IMR-90 (cell line): ENCODE measurements at regions not wholly inside any gene's neighbourhood (a gene's known extent, or its start where the extent isn't known, plus 50 kb on each side); places are given as distances from the start of the nearest gene placed in this dataset.

Source experiments
- ATAC-seq: fragments of 200-7000 bp; cut with Tn5 transposase; 2 replicates; pipeline ENCODE4 v1.9.1; 2020; ENCODE audit warnings: low read depth, mild to moderate bottlenecking, moderate library complexity
- BruUV-seq: library from RNA; stranded (reverse); fragments of 400-500 nt; replicated peaks from 2 replicates; lab custom pipeline; 2021; lab: Mats Ljungman, UMichigan
- CTCF ChIA-PET: fragments of 300-600 bp; formaldehyde crosslinking; extraction: SDS; loops from one replicate; lab custom pipeline; 2021; ENCODE audit warnings: antibody characterized with exemption; lab: Yijun Ruan, JAX
- POLR2A ChIA-PET: fragments of 300-600 bp; sonication (Branson Sonifier 250); formaldehyde crosslinking; loops from one replicate; lab custom pipeline; 2022; ENCODE audit warnings: antibody characterized with exemption; ENCODE audit not compliant: unreplicated experiment; lab: Charles Lee
- DNase-seq: peaks from one replicate; pipeline ENCODE4 v3.0.0; 2013
- H2AFZ ChIP-seq: replicated peaks from 2 replicates; pipeline ENCODE3; 2013; ENCODE audit warnings: low read length, mild to moderate bottlenecking; ENCODE audit not compliant: poor library complexity
- H2AK5ac ChIP-seq: 2 replicates; pipeline ENCODE4 v1.6.1; 2013; ENCODE audit warnings: low read depth, low read length, inconsistent platforms
- H2AK9ac ChIP-seq: replicated peaks from 2 replicates; pipeline ENCODE3; 2013; ENCODE audit warnings: mild to moderate bottlenecking, low read depth, low read length, moderate library complexity; ENCODE audit not compliant: poor library complexity
- H2BK120ac ChIP-seq: 2 replicates; pipeline ENCODE4 v1.6.1; 2013; ENCODE audit warnings: low read depth, low read length, inconsistent platforms
- H2BK15ac ChIP-seq: 3 replicates; pipeline ENCODE4 v1.6.1; 2013; ENCODE audit warnings: low read depth, low read length, inconsistent platforms
- H2BK20ac ChIP-seq: 2 replicates; pipeline ENCODE4 v1.6.1; 2013; ENCODE audit warnings: low read depth, mild to moderate bottlenecking, inconsistent platforms, low read length, moderate library complexity
- H2BK5ac ChIP-seq: 2 replicates; pipeline ENCODE4 v1.6.1; 2013; ENCODE audit warnings: mild to moderate bottlenecking, low read depth, low read length, inconsistent platforms; ENCODE audit not compliant: poor library complexity, severe bottlenecking
- H3K14ac ChIP-seq: replicated peaks from 2 replicates; pipeline ENCODE4 v1.6.1; 2013; ENCODE audit warnings: low read depth, low read length, inconsistent platforms
- H3K18ac ChIP-seq: 2 replicates; pipeline ENCODE4 v1.6.1; 2013; ENCODE audit warnings: low read depth, low read length, control low read depth
- H3K23ac ChIP-seq: 2 replicates; pipeline ENCODE4 v1.6.1; 2013; ENCODE audit warnings: low read depth, low read length, inconsistent platforms
- H3K27ac ChIP-seq: 2 replicates; pipeline ENCODE4 v1.5.1; 2013; ENCODE audit warnings: mild to moderate bottlenecking, control low read depth, low read length; ENCODE audit not compliant: insufficient read depth
- H3K27me3 ChIP-seq: 2 replicates; pipeline ENCODE4 v1.6.1; 2013; ENCODE audit warnings: low read length; ENCODE audit not compliant: control insufficient read depth, insufficient read depth
- H3K36me3 ChIP-seq: 2 replicates; pipeline ENCODE4 v1.6.1; 2013; ENCODE audit warnings: low read length, mixed read lengths; ENCODE audit not compliant: control insufficient read depth, insufficient read depth
- H3K4ac ChIP-seq: 2 replicates; pipeline ENCODE4 v1.6.1; 2013; ENCODE audit warnings: low read depth, low read length, inconsistent platforms
- H3K4me1 ChIP-seq: 2 replicates; pipeline ENCODE4 v1.6.1; 2013; ENCODE audit warnings: low read length, mixed read lengths; ENCODE audit not compliant: control insufficient read depth, insufficient read depth
- H3K4me2 ChIP-seq: 2 replicates; pipeline ENCODE4 v1.6.1; 2013; ENCODE audit warnings: low read depth, mild to moderate bottlenecking, control low read depth, low read length, moderate library complexity
- H3K4me3 ChIP-seq: 2 replicates; pipeline ENCODE4 v1.5.1; 2013; ENCODE audit warnings: low read depth, mild to moderate bottlenecking, control low read depth, low read length, moderate library complexity; ENCODE audit not compliant: insufficient read depth
- H3K56ac ChIP-seq: 2 replicates; pipeline ENCODE4 v1.6.1; 2013; ENCODE audit warnings: low read length, inconsistent platforms; ENCODE audit not compliant: insufficient read depth; ENCODE audit errors: extremely low read depth
- H3K79me1 ChIP-seq, 2 experiments: 2 replicates each; pipeline ENCODE4 v1.6.1; 2013; ENCODE audit warnings: low read length in 2 of 2, inconsistent platforms in 1 of 2, low read depth in 1 of 2
- H3K9ac ChIP-seq: 2 replicates; pipeline ENCODE4 v1.6.1; 2013; ENCODE audit warnings: low read depth, low read length, control low read depth
- H3K9me1 ChIP-seq: 2 replicates; pipeline ENCODE4 v1.6.1; 2013; ENCODE audit warnings: low read length, inconsistent platforms; ENCODE audit not compliant: insufficient read depth
- H3K9me3 ChIP-seq: 2 replicates; pipeline ENCODE4 v1.6.1; 2013; ENCODE audit warnings: low read length; ENCODE audit not compliant: control insufficient read depth, insufficient read depth
- H4K20me1 ChIP-seq: 2 replicates; pipeline ENCODE4 v1.6.1; 2013; ENCODE audit warnings: low read length, inconsistent platforms; ENCODE audit not compliant: insufficient read depth
- H4K5ac ChIP-seq: 2 replicates; pipeline ENCODE4 v1.6.1; 2013; ENCODE audit warnings: mild to moderate bottlenecking, low read depth, low read length, control low read depth
- H4K8ac ChIP-seq, 2 experiments: 2 replicates each; pipeline ENCODE4 v1.6.1; 2013; ENCODE audit warnings: low read depth in 2 of 2, low read length in 2 of 2, control low read depth in 1 of 2, inconsistent platforms in 1 of 2
- H4K91ac ChIP-seq: 2 replicates; pipeline ENCODE4 v1.6.1; 2013; ENCODE audit warnings: low read depth, low read length, inconsistent platforms; ENCODE audit not compliant: insufficient read depth
- BHLHE40 ChIP-seq: fragments of 150-350 bp; IDR thresholded peaks from 2 replicates; pipeline ENCODE4 v1.6.1; 2016; ENCODE audit warnings: mild to moderate bottlenecking, low read depth, low read length
- CEBPB ChIP-seq: IDR thresholded peaks from 2 replicates; pipeline ENCODE4 v1.6.1; 2012; ENCODE audit warnings: low read depth, low read length, improper control_type of control experiment
- CHD1 ChIP-seq: IDR thresholded peaks from 2 replicates; pipeline ENCODE4 v1.6.1; 2012; ENCODE audit warnings: low read depth, low read length, improper control_type of control experiment
- FOS ChIP-seq: fragments of 150-350 bp; IDR thresholded peaks from 2 replicates; pipeline ENCODE4 v1.6.1; 2016; ENCODE audit warnings: low read depth, low read length
- MAFK ChIP-seq: IDR thresholded peaks from 2 replicates; pipeline ENCODE4 v1.6.1; 2012; ENCODE audit warnings: low read depth, low read length, improper control_type of control experiment
- MAZ ChIP-seq: IDR thresholded peaks from 2 replicates; pipeline ENCODE4 v1.6.1; 2012; ENCODE audit warnings: low read depth, mild to moderate bottlenecking, low read length, improper control_type of control experiment, moderate library complexity, borderline replicate concordance
- MXI1 ChIP-seq: IDR thresholded peaks from 2 replicates; pipeline ENCODE4 v1.6.1; 2012; ENCODE audit warnings: low read depth, mild to moderate bottlenecking, low read length, moderate library complexity, borderline replicate concordance
- NFE2L2 ChIP-seq: fragments of 150-350 bp; IDR thresholded peaks from 2 replicates; pipeline ENCODE4 v1.6.1; 2016; ENCODE audit warnings: low read depth, mild to moderate bottlenecking, low read length
- POLR2A ChIP-seq: IDR thresholded peaks from 2 replicates; pipeline ENCODE4 v1.6.1; 2012; ENCODE audit warnings: mild to moderate bottlenecking, low read depth, low read length
- RAD21 ChIP-seq: IDR thresholded peaks from 2 replicates; pipeline ENCODE4 v1.6.1; 2012; ENCODE audit warnings: low read length, improper control_type of control experiment
- RCOR1 ChIP-seq: IDR thresholded peaks from 2 replicates; pipeline ENCODE4 v1.6.1; 2012; ENCODE audit warnings: mild to moderate bottlenecking, low read length, improper control_type of control experiment; ENCODE audit not compliant: insufficient replicate concordance
- RFX5 ChIP-seq: IDR thresholded peaks from 2 replicates; pipeline ENCODE4 v1.8.0; 2012; ENCODE audit warnings: low read depth, mild to moderate bottlenecking, low read length, moderate library complexity
- SMC3 ChIP-seq: fragments of 150-350 bp; IDR thresholded peaks from 2 replicates; pipeline ENCODE4 v1.6.1; 2016; ENCODE audit warnings: low read depth, mild to moderate bottlenecking, antibody characterized with exemption, low read length, moderate library complexity
- WGBS, 2 experiments: methylation state at CpG; one replicate each; pipeline versions ENCODE4 v1.1.5 to v1.1.7; 2013; ENCODE audit warnings: missing lambda C conversion rate in 2 of 2; ENCODE audit not compliant: insufficient read length in 1 of 2; ENCODE audit errors: extremely low coverage in 2 of 2; 5-methylcytosine and 5-hydroxymethylcytosine counted together
- dilution Hi-C: fragments of 300-500 bp; cut with HindIII; formaldehyde crosslinking; loops from one replicate; pipeline ENCODE4 v1.14.3; 2018; ENCODE audit warnings: low sequenced_read_pairs; ENCODE audit not compliant: unreplicated experiment
- in situ Hi-C: fragments of 300-500 bp; cut with MboI; formaldehyde crosslinking; loops from 3 replicates; pipeline ENCODE4 v1.14.3; 2019; ENCODE audit warnings: low sequenced_read_pairs, inconsistent platforms, mixed read lengths
- intact Hi-C: fragments of 100-400 bp; cut with micrococcal nuclease; formaldehyde crosslinking; loops from 2 replicates; pipeline ENCODE4 v1.10.0; 2022
- TF ChIP-seq, protein P1 (sequence below): fragments of 150-350 bp; IDR thresholded peaks from 2 replicates; pipeline ENCODE4 v1.6.1; 2016; ENCODE audit warnings: low read depth, mild to moderate bottlenecking, low read length, moderate library complexity, borderline replicate concordance
- TF ChIP-seq, protein P2 (sequence below): fragments of 150-350 bp; IDR thresholded peaks from 2 replicates; pipeline ENCODE4 v1.6.1; 2017; ENCODE audit warnings: mild to moderate bottlenecking, antibody characterized with exemption, low read length, low read depth
- TF ChIP-seq, protein P3 (sequence below): conservative IDR thresholded peaks from 2 replicates; pipeline ENCODE4 v1.5.1; 2012; ENCODE audit warnings: mild to moderate bottlenecking, low read depth, low read length, improper control_type of control experiment

DNA sequence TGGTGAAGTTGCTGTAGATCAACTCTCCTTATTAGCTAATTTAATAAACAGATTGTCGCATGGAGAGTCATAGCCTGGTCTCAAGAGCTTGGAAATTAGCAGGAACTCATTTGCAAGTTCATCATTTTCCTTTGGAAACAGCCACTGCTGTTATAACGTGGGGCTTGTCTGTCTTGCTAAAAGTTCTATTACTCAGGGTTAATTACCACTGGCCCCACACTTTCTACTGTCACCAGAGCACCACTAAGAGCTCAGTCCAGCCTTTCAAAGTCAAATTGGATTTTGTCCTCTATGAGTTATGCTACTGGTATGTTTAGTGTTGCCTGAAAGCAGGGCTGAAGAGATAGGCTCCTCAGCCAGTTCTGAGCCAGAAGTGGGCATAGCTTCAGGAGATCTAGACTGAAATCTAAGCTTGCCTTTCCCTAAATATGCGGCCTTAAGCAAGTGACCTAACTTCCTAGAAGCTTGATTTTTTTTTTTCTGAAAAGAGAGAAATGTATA, 292.2 kb downstream of the INSC start:
- Histone ChIP-seq H3K9ac (no peak overlapping the region), H4K20me1 (no peaks in the 10 kb centered on the region), H4K5ac (no peak overlapping the region), H3K27me3 (no peaks in the 10 kb centered on the region), H3K4me1 (no peaks in the 10 kb centered on the region), H3K9me3 (no peaks in the 10 kb centered on the region), H4K8ac (no peak overlapping the region), H2BK120ac (no peak overlapping the region), H3K36me3 (no peaks in the 10 kb centered on the region), H3K79me1 (no peaks in the 10 kb centered on the region), H2AFZ (no peak overlapping the region), H2AK9ac (no peak overlapping the region), H2BK20ac (no peak overlapping the region), H2BK5ac (no peak overlapping the region), H3K23ac (no peak overlapping the region), H3K4ac (no peak overlapping the region), H2AK5ac (no peak overlapping the region), H3K27ac (no peak overlapping the region), H3K14ac (no peak overlapping the region), H3K56ac (no peak overlapping the region), H3K4me3 (no peak overlapping the region), H3K9me1 (no peaks in the 10 kb centered on the region), H4K91ac (no peak overlapping the region), H3K4me2 (no peak overlapping the region), H3K18ac (no peak overlapping the region), H2BK15ac (no peak overlapping the region)
- in situ Hi-C loops: no loop called here
- ATAC-seq (no peak), DNase-seq (no peak)
- ChIA-PET CTCF (no interaction called here), POLR2A (no interaction called here)
- WGBS, 2 experiments: no CpG with 5 or more reads among the region's 3 CpGs
- dilution Hi-C loops: no loop called here
- TF ChIP-seq BHLHE40: no peak
- no peak for TF ChIP-seq RAD21
- TF ChIP-seq, protein P1, sequence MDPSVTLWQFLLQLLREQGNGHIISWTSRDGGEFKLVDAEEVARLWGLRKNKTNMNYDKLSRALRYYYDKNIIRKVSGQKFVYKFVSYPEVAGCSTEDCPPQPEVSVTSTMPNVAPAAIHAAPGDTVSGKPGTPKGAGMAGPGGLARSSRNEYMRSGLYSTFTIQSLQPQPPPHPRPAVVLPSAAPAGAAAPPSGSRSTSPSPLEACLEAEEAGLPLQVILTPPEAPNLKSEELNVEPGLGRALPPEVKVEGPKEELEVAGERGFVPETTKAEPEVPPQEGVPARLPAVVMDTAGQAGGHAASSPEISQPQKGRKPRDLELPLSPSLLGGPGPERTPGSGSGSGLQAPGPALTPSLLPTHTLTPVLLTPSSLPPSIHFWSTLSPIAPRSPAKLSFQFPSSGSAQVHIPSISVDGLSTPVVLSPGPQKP: no peak
- TF ChIP-seq SMC3: no peak
- TF ChIP-seq RCOR1: no peak
- no peak for TF ChIP-seq NFE2L2
- no peak for TF ChIP-seq FOS
- no peak for TF ChIP-seq CHD1
- TF ChIP-seq MAFK: no peak
- TF ChIP-seq, protein P2, sequence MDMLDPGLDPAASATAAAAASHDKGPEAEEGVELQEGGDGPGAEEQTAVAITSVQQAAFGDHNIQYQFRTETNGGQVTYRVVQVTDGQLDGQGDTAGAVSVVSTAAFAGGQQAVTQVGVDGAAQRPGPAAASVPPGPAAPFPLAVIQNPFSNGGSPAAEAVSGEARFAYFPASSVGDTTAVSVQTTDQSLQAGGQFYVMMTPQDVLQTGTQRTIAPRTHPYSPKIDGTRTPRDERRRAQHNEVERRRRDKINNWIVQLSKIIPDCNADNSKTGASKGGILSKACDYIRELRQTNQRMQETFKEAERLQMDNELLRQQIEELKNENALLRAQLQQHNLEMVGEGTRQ: no peak
- no peak for TF ChIP-seq CEBPB
- TF ChIP-seq RFX5: no peak
- TF ChIP-seq POLR2A: no peak
- TF ChIP-seq, protein P3, sequence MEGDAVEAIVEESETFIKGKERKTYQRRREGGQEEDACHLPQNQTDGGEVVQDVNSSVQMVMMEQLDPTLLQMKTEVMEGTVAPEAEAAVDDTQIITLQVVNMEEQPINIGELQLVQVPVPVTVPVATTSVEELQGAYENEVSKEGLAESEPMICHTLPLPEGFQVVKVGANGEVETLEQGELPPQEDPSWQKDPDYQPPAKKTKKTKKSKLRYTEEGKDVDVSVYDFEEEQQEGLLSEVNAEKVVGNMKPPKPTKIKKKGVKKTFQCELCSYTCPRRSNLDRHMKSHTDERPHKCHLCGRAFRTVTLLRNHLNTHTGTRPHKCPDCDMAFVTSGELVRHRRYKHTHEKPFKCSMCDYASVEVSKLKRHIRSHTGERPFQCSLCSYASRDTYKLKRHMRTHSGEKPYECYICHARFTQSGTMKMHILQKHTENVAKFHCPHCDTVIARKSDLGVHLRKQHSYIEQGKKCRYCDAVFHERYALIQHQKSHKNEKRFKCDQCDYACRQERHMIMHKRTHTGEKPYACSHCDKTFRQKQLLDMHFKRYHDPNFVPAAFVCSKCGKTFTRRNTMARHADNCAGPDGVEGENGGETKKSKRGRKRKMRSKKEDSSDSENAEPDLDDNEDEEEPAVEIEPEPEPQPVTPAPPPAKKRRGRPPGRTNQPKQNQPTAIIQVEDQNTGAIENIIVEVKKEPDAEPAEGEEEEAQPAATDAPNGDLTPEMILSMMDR: no peak
- TF ChIP-seq MXI1: no peak
- no peak for TF ChIP-seq MAZ
- BruUV-seq: no TSS peak
- intact Hi-C loops: no loop called here
